IMR-90 (cell line): ENCODE measurements at regions not wholly inside any gene's neighbourhood (a gene's known extent, or its start where the extent isn't known, plus 50 kb on each side); places are given as distances from the start of the nearest gene placed in this dataset.

Experiments used
- ATAC-seq: fragments of 200-7000 bp; cut with Tn5 transposase; 2 replicates; pipeline ENCODE4 v1.9.1; 2020; ENCODE audit warnings: low read depth, mild to moderate bottlenecking, moderate library complexity
- BruUV-seq: library from RNA; stranded (reverse); fragments of 400-500 nt; replicated peaks from 2 replicates; lab custom pipeline; 2021; lab: Mats Ljungman, UMichigan
- CTCF ChIA-PET: fragments of 300-600 bp; formaldehyde crosslinking; extraction: SDS; loops from one replicate; lab custom pipeline; 2021; ENCODE audit warnings: antibody characterized with exemption; lab: Yijun Ruan, JAX
- POLR2A ChIA-PET: fragments of 300-600 bp; sonication (Branson Sonifier 250); formaldehyde crosslinking; loops from one replicate; lab custom pipeline; 2022; ENCODE audit warnings: antibody characterized with exemption; ENCODE audit not compliant: unreplicated experiment; lab: Charles Lee
- DNase-seq: peaks from one replicate; pipeline ENCODE4 v3.0.0; 2013
- H2AFZ ChIP-seq: replicated peaks from 2 replicates; pipeline ENCODE3; 2013; ENCODE audit warnings: low read length, mild to moderate bottlenecking; ENCODE audit not compliant: poor library complexity
- H2AK5ac ChIP-seq: 2 replicates; pipeline ENCODE4 v1.6.1; 2013; ENCODE audit warnings: low read depth, low read length, inconsistent platforms
- H2AK9ac ChIP-seq: replicated peaks from 2 replicates; pipeline ENCODE3; 2013; ENCODE audit warnings: mild to moderate bottlenecking, low read depth, low read length, moderate library complexity; ENCODE audit not compliant: poor library complexity
- H2BK120ac ChIP-seq: 2 replicates; pipeline ENCODE4 v1.6.1; 2013; ENCODE audit warnings: low read depth, low read length, inconsistent platforms
- H2BK15ac ChIP-seq: 3 replicates; pipeline ENCODE4 v1.6.1; 2013; ENCODE audit warnings: low read depth, low read length, inconsistent platforms
- H2BK20ac ChIP-seq: 2 replicates; pipeline ENCODE4 v1.6.1; 2013; ENCODE audit warnings: low read depth, mild to moderate bottlenecking, inconsistent platforms, low read length, moderate library complexity
- H2BK5ac ChIP-seq: 2 replicates; pipeline ENCODE4 v1.6.1; 2013; ENCODE audit warnings: mild to moderate bottlenecking, low read depth, low read length, inconsistent platforms; ENCODE audit not compliant: poor library complexity, severe bottlenecking
- H3K14ac ChIP-seq: replicated peaks from 2 replicates; pipeline ENCODE4 v1.6.1; 2013; ENCODE audit warnings: low read depth, low read length, inconsistent platforms
- H3K18ac ChIP-seq: 2 replicates; pipeline ENCODE4 v1.6.1; 2013; ENCODE audit warnings: low read depth, low read length, control low read depth
- H3K23ac ChIP-seq: 2 replicates; pipeline ENCODE4 v1.6.1; 2013; ENCODE audit warnings: low read depth, low read length, inconsistent platforms
- H3K27ac ChIP-seq: 2 replicates; pipeline ENCODE4 v1.5.1; 2013; ENCODE audit warnings: mild to moderate bottlenecking, control low read depth, low read length; ENCODE audit not compliant: insufficient read depth
- H3K27me3 ChIP-seq: 2 replicates; pipeline ENCODE4 v1.6.1; 2013; ENCODE audit warnings: low read length; ENCODE audit not compliant: control insufficient read depth, insufficient read depth
- H3K36me3 ChIP-seq: 2 replicates; pipeline ENCODE4 v1.6.1; 2013; ENCODE audit warnings: low read length, mixed read lengths; ENCODE audit not compliant: control insufficient read depth, insufficient read depth
- H3K4ac ChIP-seq: 2 replicates; pipeline ENCODE4 v1.6.1; 2013; ENCODE audit warnings: low read depth, low read length, inconsistent platforms
- H3K4me1 ChIP-seq: 2 replicates; pipeline ENCODE4 v1.6.1; 2013; ENCODE audit warnings: low read length, mixed read lengths; ENCODE audit not compliant: control insufficient read depth, insufficient read depth
- H3K4me2 ChIP-seq: 2 replicates; pipeline ENCODE4 v1.6.1; 2013; ENCODE audit warnings: low read depth, mild to moderate bottlenecking, control low read depth, low read length, moderate library complexity
- H3K4me3 ChIP-seq: 2 replicates; pipeline ENCODE4 v1.5.1; 2013; ENCODE audit warnings: low read depth, mild to moderate bottlenecking, control low read depth, low read length, moderate library complexity; ENCODE audit not compliant: insufficient read depth
- H3K56ac ChIP-seq: 2 replicates; pipeline ENCODE4 v1.6.1; 2013; ENCODE audit warnings: low read length, inconsistent platforms; ENCODE audit not compliant: insufficient read depth; ENCODE audit errors: extremely low read depth
- H3K79me1 ChIP-seq, 2 experiments: 2 replicates each; pipeline ENCODE4 v1.6.1; 2013; ENCODE audit warnings: low read length in 2 of 2, inconsistent platforms in 1 of 2, low read depth in 1 of 2
- H3K9ac ChIP-seq: 2 replicates; pipeline ENCODE4 v1.6.1; 2013; ENCODE audit warnings: low read depth, low read length, control low read depth
- H3K9me1 ChIP-seq: 2 replicates; pipeline ENCODE4 v1.6.1; 2013; ENCODE audit warnings: low read length, inconsistent platforms; ENCODE audit not compliant: insufficient read depth
- H3K9me3 ChIP-seq: 2 replicates; pipeline ENCODE4 v1.6.1; 2013; ENCODE audit warnings: low read length; ENCODE audit not compliant: control insufficient read depth, insufficient read depth
- H4K20me1 ChIP-seq: 2 replicates; pipeline ENCODE4 v1.6.1; 2013; ENCODE audit warnings: low read length, inconsistent platforms; ENCODE audit not compliant: insufficient read depth
- H4K5ac ChIP-seq: 2 replicates; pipeline ENCODE4 v1.6.1; 2013; ENCODE audit warnings: mild to moderate bottlenecking, low read depth, low read length, control low read depth
- H4K8ac ChIP-seq, 2 experiments: 2 replicates each; pipeline ENCODE4 v1.6.1; 2013; ENCODE audit warnings: low read depth in 2 of 2, low read length in 2 of 2, control low read depth in 1 of 2, inconsistent platforms in 1 of 2
- H4K91ac ChIP-seq: 2 replicates; pipeline ENCODE4 v1.6.1; 2013; ENCODE audit warnings: low read depth, low read length, inconsistent platforms; ENCODE audit not compliant: insufficient read depth
- BHLHE40 ChIP-seq: fragments of 150-350 bp; IDR thresholded peaks from 2 replicates; pipeline ENCODE4 v1.6.1; 2016; ENCODE audit warnings: mild to moderate bottlenecking, low read depth, low read length
- CEBPB ChIP-seq: IDR thresholded peaks from 2 replicates; pipeline ENCODE4 v1.6.1; 2012; ENCODE audit warnings: low read depth, low read length, improper control_type of control experiment
- CHD1 ChIP-seq: IDR thresholded peaks from 2 replicates; pipeline ENCODE4 v1.6.1; 2012; ENCODE audit warnings: low read depth, low read length, improper control_type of control experiment
- CTCF ChIP-seq: conservative IDR thresholded peaks from 2 replicates; pipeline ENCODE4 v1.5.1; 2012; ENCODE audit warnings: mild to moderate bottlenecking, low read depth, low read length, improper control_type of control experiment
- ELK1 ChIP-seq: fragments of 150-350 bp; IDR thresholded peaks from 2 replicates; pipeline ENCODE4 v1.6.1; 2016; ENCODE audit warnings: low read depth, mild to moderate bottlenecking, low read length, moderate library complexity, borderline replicate concordance
- FOS ChIP-seq: fragments of 150-350 bp; IDR thresholded peaks from 2 replicates; pipeline ENCODE4 v1.6.1; 2016; ENCODE audit warnings: low read depth, low read length
- MAFK ChIP-seq: IDR thresholded peaks from 2 replicates; pipeline ENCODE4 v1.6.1; 2012; ENCODE audit warnings: low read depth, low read length, improper control_type of control experiment
- MAZ ChIP-seq: IDR thresholded peaks from 2 replicates; pipeline ENCODE4 v1.6.1; 2012; ENCODE audit warnings: low read depth, mild to moderate bottlenecking, low read length, improper control_type of control experiment, moderate library complexity, borderline replicate concordance
- NFE2L2 ChIP-seq: fragments of 150-350 bp; IDR thresholded peaks from 2 replicates; pipeline ENCODE4 v1.6.1; 2016; ENCODE audit warnings: low read depth, mild to moderate bottlenecking, low read length
- POLR2A ChIP-seq: IDR thresholded peaks from 2 replicates; pipeline ENCODE4 v1.6.1; 2012; ENCODE audit warnings: mild to moderate bottlenecking, low read depth, low read length
- RAD21 ChIP-seq: IDR thresholded peaks from 2 replicates; pipeline ENCODE4 v1.6.1; 2012; ENCODE audit warnings: low read length, improper control_type of control experiment
- RCOR1 ChIP-seq: IDR thresholded peaks from 2 replicates; pipeline ENCODE4 v1.6.1; 2012; ENCODE audit warnings: mild to moderate bottlenecking, low read length, improper control_type of control experiment; ENCODE audit not compliant: insufficient replicate concordance
- RFX5 ChIP-seq: IDR thresholded peaks from 2 replicates; pipeline ENCODE4 v1.8.0; 2012; ENCODE audit warnings: low read depth, mild to moderate bottlenecking, low read length, moderate library complexity
- SMC3 ChIP-seq: fragments of 150-350 bp; IDR thresholded peaks from 2 replicates; pipeline ENCODE4 v1.6.1; 2016; ENCODE audit warnings: low read depth, mild to moderate bottlenecking, antibody characterized with exemption, low read length, moderate library complexity
- USF2 ChIP-seq: fragments of 150-350 bp; IDR thresholded peaks from 2 replicates; pipeline ENCODE4 v1.6.1; 2017; ENCODE audit warnings: mild to moderate bottlenecking, antibody characterized with exemption, low read length, low read depth
- WGBS, 2 experiments: methylation state at CpG; one replicate each; pipeline versions ENCODE4 v1.1.5 to v1.1.7; 2013; ENCODE audit warnings: missing lambda C conversion rate in 2 of 2; ENCODE audit not compliant: insufficient read length in 1 of 2; ENCODE audit errors: extremely low coverage in 2 of 2; 5-methylcytosine and 5-hydroxymethylcytosine counted together
- dilution Hi-C: fragments of 300-500 bp; cut with HindIII; formaldehyde crosslinking; loops from one replicate; pipeline ENCODE4 v1.14.3; 2018; ENCODE audit warnings: low sequenced_read_pairs; ENCODE audit not compliant: unreplicated experiment
- in situ Hi-C: fragments of 300-500 bp; cut with MboI; formaldehyde crosslinking; loops from 3 replicates; pipeline ENCODE4 v1.14.3; 2019; ENCODE audit warnings: low sequenced_read_pairs, inconsistent platforms, mixed read lengths
- intact Hi-C: fragments of 100-400 bp; cut with micrococcal nuclease; formaldehyde crosslinking; loops from 2 replicates; pipeline ENCODE4 v1.10.0; 2022

- no peak overlapping the region for H3K18ac ChIP-seq
- no peak overlapping the region for H2AK9ac ChIP-seq
- no TSS peak for BruUV-seq
- no peak overlapping the region for H2AK5ac ChIP-seq
- no peaks in the 10 kb centered on the region for H3K4me1 ChIP-seq
- H4K5ac ChIP-seq: no peak overlapping the region
- no peak overlapping the region for H3K14ac ChIP-seq
- no peak overlapping the region for H2AFZ ChIP-seq
- H3K9ac ChIP-seq: no peak overlapping the region
- no peak overlapping the region for H4K8ac ChIP-seq
- intact Hi-C loops (no loop called here), in situ Hi-C loops (no loop called here), dilution Hi-C loops (no loop called here)
- TF ChIP-seq CEBPB (no peak), MAFK (no peak), FOS (no peak), MAZ (no peak), RAD21 (no peak), USF2 (no peak), NFE2L2 (no peak), BHLHE40 (no peak), POLR2A (no peak), ELK1 (no peak), SMC3 (no peak), RFX5 (no peak), CTCF (no peak), RCOR1 (no peak), CHD1 (no peak)
- H3K4me3 ChIP-seq: no peak overlapping the region
- H4K91ac ChIP-seq: no peak overlapping the region
- H2BK20ac ChIP-seq: no peak overlapping the region
- H4K20me1 ChIP-seq: no peaks in the 10 kb centered on the region
- no peaks in the 10 kb centered on the region for H3K36me3 ChIP-seq
- CTCF ChIA-PET: no interaction called here
- no peaks in the 10 kb centered on the region for H3K79me1 ChIP-seq
- 67% methylated on average over 4 of the region's 6 CpGs; no CpG with 5 or more reads in 1 of the 2 experiments for WGBS, 2 experiments
- no peak overlapping the region for H2BK120ac ChIP-seq
- H3K9me1 ChIP-seq: no peaks in the 10 kb centered on the region
- H3K4ac ChIP-seq: no peak overlapping the region
- H2BK15ac ChIP-seq: no peak overlapping the region
- ATAC-seq: no peak
- H3K23ac ChIP-seq: no peak overlapping the region
- no peak for DNase-seq
- H3K27ac ChIP-seq: no peak overlapping the region
- H3K56ac ChIP-seq: no peak overlapping the region
- POLR2A ChIA-PET: no interaction called here
- H3K9me3 ChIP-seq: peaks cover 4% of the 10 kb centered on the region; the same call in 1 of the 2 replicates
- peaks cover 10% of the 10 kb centered on the region; the same call in 1 of the 2 replicates for H3K27me3 ChIP-seq
- H2BK5ac ChIP-seq: no peak overlapping the region
- no peak overlapping the region for H3K4me2 ChIP-seq
Measured at GRCh38 chr2:236802862-236803261, 233.2 kb downstream of the ACKR3 start.
